NCI-H1092 treated with DMSO at 0.1 percent for 48 hours (cell line): ENCODE measurements at regions not wholly inside any gene's neighbourhood (a gene's known extent, or its start where the extent isn't known, plus 50 kb on each side); places are given as distances from the start of the nearest gene placed in this dataset.
"Not testable (repeated sequence)": the region's sequence is repeated elsewhere in the genome, so short reads cannot be mapped to it uniquely, and the experiment has no call there.

Experiments used
- DNase-seq: peaks from one replicate; lab custom pipeline; 2025; lab: John Stamatoyannopoulos, UW

- no peak for DNase-seq
Measured at GRCh38 chr11:92607969-92608722, 361.3 kb upstream of the MTNR1B start.

- no peak for DNase-seq
Measured at GRCh38 chr11:92611157-92611556, 358.3 kb upstream of the MTNR1B start.

GRCh38 chr11:92618020-92618419, 351.4 kb upstream of the MTNR1B start:
- DNase-seq: not testable (repeated sequence)

GRCh38 chr11:92623055-92623454, 346.4 kb upstream of the MTNR1B start:
- no peak for DNase-seq

- no peak for DNase-seq
Measured at GRCh38 chr11:92625894-92626293, 343.6 kb upstream of the MTNR1B start.

- DNase-seq: no peak
Measured at GRCh38 chr11:92626624-92627023, 342.8 kb upstream of the MTNR1B start.

GRCh38 chr11:92627615-92628256, 341.7 kb upstream of the MTNR1B start:
- no peak for DNase-seq

GRCh38 chr11:92628401-92629292, 340.8 kb upstream of the MTNR1B start:
- DNase-seq: peak; percentile 61

GRCh38 chr11:92632495-92632894, 337.0 kb upstream of the MTNR1B start:
- no peak for DNase-seq

- no peak for DNase-seq
Measured at GRCh38 chr11:92633820-92634219, 335.6 kb upstream of the MTNR1B start.

GRCh38 chr11:92636543-92637188, 332.8 kb upstream of the MTNR1B start:
- DNase-seq: no peak

- DNase-seq: no peak
Measured at GRCh38 chr11:92638678-92639077, 330.8 kb upstream of the MTNR1B start.

GRCh38 chr11:92642177-92642931, 327.1 kb upstream of the MTNR1B start:
- no peak for DNase-seq

- DNase-seq: no peak
Measured at GRCh38 chr11:92643827-92644226, 325.6 kb upstream of the MTNR1B start.

GRCh38 chr11:92644595-92645445, 324.6 kb upstream of the MTNR1B start:
- peak; percentile 21 for DNase-seq

GRCh38 chr11:92651159-92651558, 318.3 kb upstream of the MTNR1B start:
- no peak for DNase-seq

GRCh38 chr11:92653454-92653853, 316.0 kb upstream of the MTNR1B start:
- DNase-seq: no peak

- DNase-seq: no peak
Measured at GRCh38 chr11:92656783-92657182, 312.7 kb upstream of the MTNR1B start.

- DNase-seq: no peak
Measured at GRCh38 chr11:92657226-92657625, 312.2 kb upstream of the MTNR1B start.

GRCh38 chr11:92658733-92659132, 310.7 kb upstream of the MTNR1B start:
- no peak for DNase-seq
